ENCODE measurements at regions not wholly inside any gene's neighbourhood (a gene's known extent, or its start where the extent isn't known, plus 50 kb on each side); places are given as distances from the start of the nearest gene placed in this dataset.
"Not testable (repeated sequence)": the region's sequence is repeated elsewhere in the genome, so short reads cannot be mapped to it uniquely, and the experiment has no call there.

GRCh38 chr7:118436663-118437062 lies 212.2 kb downstream of the ANKRD7 start:
- no peaks in the 10 kb centered on the region for H3K9me3 ChIP-seq (ENCODE audit: low read length)
- no peaks in the 10 kb centered on the region for H3K79me2 ChIP-seq (replicated peaks; ENCODE audit: insufficient read depth, low read length)
- H3K27me3 ChIP-seq (ENCODE audit: insufficient read depth, low read depth, low read length), result no peaks in the 10 kb centered on the region
- H3K9ac ChIP-seq (ENCODE audit: low read length), result no peak overlapping the region
- no peak for TF ChIP-seq SMC3 (conservative IDR thresholded peaks at IDR 0.05; ENCODE audit: poor library complexity)
- TF ChIP-seq EP300 (conservative IDR thresholded peaks at IDR 0.05; ENCODE audit: poor library complexity, severe bottlenecking), result no peak
- no peak for TF ChIP-seq EZH2 (IDR thresholded peaks at IDR 0.05; ENCODE audit: borderline replicate concordance, insufficient read depth, low read length, poor library complexity, severe bottlenecking)
- no peak for TF ChIP-seq POLR2AphosphoS5 (IDR thresholded peaks at IDR 0.05)
- TF ChIP-seq MXI1 (conservative IDR thresholded peaks at IDR 0.05; ENCODE audit: poor library complexity, severe bottlenecking), result no peak
- TF ChIP-seq, protein P1, sequence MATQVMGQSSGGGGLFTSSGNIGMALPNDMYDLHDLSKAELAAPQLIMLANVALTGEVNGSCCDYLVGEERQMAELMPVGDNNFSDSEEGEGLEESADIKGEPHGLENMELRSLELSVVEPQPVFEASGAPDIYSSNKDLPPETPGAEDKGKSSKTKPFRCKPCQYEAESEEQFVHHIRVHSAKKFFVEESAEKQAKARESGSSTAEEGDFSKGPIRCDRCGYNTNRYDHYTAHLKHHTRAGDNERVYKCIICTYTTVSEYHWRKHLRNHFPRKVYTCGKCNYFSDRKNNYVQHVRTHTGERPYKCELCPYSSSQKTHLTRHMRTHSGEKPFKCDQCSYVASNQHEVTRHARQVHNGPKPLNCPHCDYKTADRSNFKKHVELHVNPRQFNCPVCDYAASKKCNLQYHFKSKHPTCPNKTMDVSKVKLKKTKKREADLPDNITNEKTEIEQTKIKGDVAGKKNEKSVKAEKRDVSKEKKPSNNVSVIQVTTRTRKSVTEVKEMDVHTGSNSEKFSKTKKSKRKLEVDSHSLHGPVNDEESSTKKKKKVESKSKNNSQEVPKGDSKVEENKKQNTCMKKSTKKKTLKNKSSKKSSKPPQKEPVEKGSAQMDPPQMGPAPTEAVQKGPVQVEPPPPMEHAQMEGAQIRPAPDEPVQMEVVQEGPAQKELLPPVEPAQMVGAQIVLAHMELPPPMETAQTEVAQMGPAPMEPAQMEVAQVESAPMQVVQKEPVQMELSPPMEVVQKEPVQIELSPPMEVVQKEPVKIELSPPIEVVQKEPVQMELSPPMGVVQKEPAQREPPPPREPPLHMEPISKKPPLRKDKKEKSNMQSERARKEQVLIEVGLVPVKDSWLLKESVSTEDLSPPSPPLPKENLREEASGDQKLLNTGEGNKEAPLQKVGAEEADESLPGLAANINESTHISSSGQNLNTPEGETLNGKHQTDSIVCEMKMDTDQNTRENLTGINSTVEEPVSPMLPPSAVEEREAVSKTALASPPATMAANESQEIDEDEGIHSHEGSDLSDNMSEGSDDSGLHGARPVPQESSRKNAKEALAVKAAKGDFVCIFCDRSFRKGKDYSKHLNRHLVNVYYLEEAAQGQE (IDR thresholded peaks at IDR 0.05; ENCODE audit: borderline replicate concordance), result no peak
- no peak overlapping the region for H3K27ac ChIP-seq (ENCODE audit: low read length)
- no peaks in the 10 kb centered on the region for H3K9me2 ChIP-seq (ENCODE audit: insufficient read depth, low read length)
- no peak overlapping the region for H3K4me2 ChIP-seq (ENCODE audit: low read length)
- no peaks in the 10 kb centered on the region for H4K20me1 ChIP-seq (ENCODE audit: insufficient read depth)
- H3K36me3 ChIP-seq (ENCODE audit: insufficient read depth, low read length), result no peaks in the 10 kb centered on the region
- no peaks in the 10 kb centered on the region for H3F3A ChIP-seq (ENCODE audit: insufficient read depth, low read length, poor library complexity, severe bottlenecking)
- no peak overlapping the region for H2AFZ ChIP-seq (ENCODE audit: low read depth, low read length)
- no peak overlapping the region for H3K4me3 ChIP-seq (ENCODE audit: low read length)

- H3K9ac ChIP-seq (ENCODE audit: low read length); H3K9me3 ChIP-seq (ENCODE audit: low read length); H3K4me2 ChIP-seq (ENCODE audit: low read length); H3K36me3 ChIP-seq (ENCODE audit: insufficient read depth, low read length); H3F3A ChIP-seq (ENCODE audit: insufficient read depth, low read length, poor library complexity, severe bottlenecking); H2AFZ ChIP-seq (ENCODE audit: low read depth, low read length); H3K27me3 ChIP-seq (ENCODE audit: insufficient read depth, low read depth, low read length); H3K4me3 ChIP-seq (ENCODE audit: low read length); H4K20me1 ChIP-seq (ENCODE audit: insufficient read depth); H3K79me2 ChIP-seq (replicated peaks; ENCODE audit: insufficient read depth, low read length); H3K9me2 ChIP-seq (ENCODE audit: insufficient read depth, low read length); H3K27ac ChIP-seq (ENCODE audit: low read length): not testable (repeated sequence)
These were observed 224.5 kb downstream of the ANKRD7 start for GRCh38 chr7:118449030-118449429.

DNA sequence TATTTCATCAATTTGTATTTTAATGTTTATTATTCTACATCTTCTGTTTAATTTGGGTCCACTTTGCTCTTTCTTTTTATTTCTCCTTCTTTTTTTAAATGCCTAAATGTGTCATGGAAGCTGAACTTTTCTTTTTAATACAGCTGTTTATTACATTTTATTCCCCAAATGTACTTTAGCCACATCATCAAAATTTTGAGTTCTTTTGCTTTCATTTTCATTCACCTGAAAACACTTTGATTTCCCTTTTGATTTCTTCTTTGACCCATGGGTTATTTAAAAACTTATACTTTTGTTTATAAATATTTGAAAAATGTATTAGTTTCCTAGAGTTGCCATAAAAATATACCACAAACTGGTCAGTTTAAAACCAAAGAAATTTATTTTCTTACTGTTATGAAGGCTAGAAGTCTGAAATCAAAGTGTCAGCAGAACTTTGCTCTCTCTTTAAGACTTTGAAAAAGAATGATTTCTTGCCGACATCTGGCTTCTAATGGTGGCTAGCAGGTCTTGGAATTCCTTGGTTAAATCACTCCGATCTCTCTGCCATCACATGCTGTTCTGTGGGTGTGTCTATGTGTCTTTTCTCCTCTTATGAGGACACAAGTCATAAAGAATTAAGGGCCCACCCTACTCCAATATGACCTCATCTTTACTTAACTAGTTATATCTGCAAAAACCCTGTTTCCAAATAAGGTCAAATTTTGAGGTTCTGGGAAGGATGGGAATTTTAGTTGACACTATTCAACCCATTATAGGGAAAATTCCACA lies 225.5 kb downstream of the ANKRD7 start:
- no peak overlapping the region for H2AFZ ChIP-seq (ENCODE audit: low read depth, low read length)
- no peaks in the 10 kb centered on the region for H3K9me2 ChIP-seq (ENCODE audit: insufficient read depth, low read length)
- no peaks in the 10 kb centered on the region for H3K36me3 ChIP-seq (ENCODE audit: insufficient read depth, low read length)
- H3K9me3 ChIP-seq (ENCODE audit: low read length), result no peaks in the 10 kb centered on the region
- no peaks in the 10 kb centered on the region for H3F3A ChIP-seq (ENCODE audit: insufficient read depth, low read length, poor library complexity, severe bottlenecking)
- H3K27me3 ChIP-seq (ENCODE audit: insufficient read depth, low read depth, low read length), result no peaks in the 10 kb centered on the region
- H3K4me3 ChIP-seq (ENCODE audit: low read length), result no peak overlapping the region
- no peaks in the 10 kb centered on the region for H4K20me1 ChIP-seq (ENCODE audit: insufficient read depth)
- TF ChIP-seq EP300 (conservative IDR thresholded peaks at IDR 0.05; ENCODE audit: poor library complexity, severe bottlenecking) (no peak), CTCF (IDR thresholded peaks at IDR 0.05; ENCODE audit: poor library complexity, severe bottlenecking) (no peak), MXI1 (conservative IDR thresholded peaks at IDR 0.05; ENCODE audit: poor library complexity, severe bottlenecking) (no peak)
- TF ChIP-seq, protein P1 (IDR thresholded peaks at IDR 0.05; ENCODE audit: borderline replicate concordance), result no peak
- H3K79me2 ChIP-seq (replicated peaks; ENCODE audit: insufficient read depth, low read length), result no peaks in the 10 kb centered on the region
- H3K4me2 ChIP-seq (ENCODE audit: low read length), result no peak overlapping the region
- no peak overlapping the region for H3K9ac ChIP-seq (ENCODE audit: low read length)
- H3K27ac ChIP-seq (ENCODE audit: low read length), result no peak overlapping the region

All from neural cell (in vitro differentiated cells).